ENCODE measurements at regions not wholly inside any gene's neighbourhood (a gene's known extent, or its start where the extent isn't known, plus 50 kb on each side); places are given as distances from the start of the nearest gene placed in this dataset.

- no peak for DNase-seq (ENCODE audit: low read depth in 1 of 2, low spot score in 1 of 2)
- TF ChIP-seq POLR2AphosphoS5 (IDR thresholded peaks at IDR 0.05; ENCODE audit: low read depth) (no peak), SPI1 (IDR thresholded peaks at IDR 0.05; ENCODE audit: borderline replicate concordance, low read depth) (no peak), CTCF (IDR thresholded peaks at IDR 0.05; ENCODE audit: insufficient read depth, low read length) (no peak), GABPA (IDR thresholded peaks at IDR 0.05; ENCODE audit: low read depth) (no peak), REST (IDR thresholded peaks at IDR 0.05; ENCODE audit: insufficient replicate concordance, low read depth) (no peak)
- no peaks in the 10 kb centered on the region for H3K27me3 ChIP-seq (ENCODE audit: insufficient read depth, poor library complexity, severe bottlenecking)
- no peak overlapping the region for H3K27ac ChIP-seq (replicated peaks)
- H3K4me3 ChIP-seq (replicated peaks; ENCODE audit: insufficient read depth, low read length), result no peak overlapping the region
Observed at GRCh38 chr21:35127026-35127425, 77.9 kb upstream of the RUNX1 start.

- no peak for DNase-seq (ENCODE audit: low read depth in 1 of 2, low spot score in 1 of 2)
- no peak overlapping the region for H3K4me3 ChIP-seq (replicated peaks; ENCODE audit: insufficient read depth, low read length)
- H3K27me3 ChIP-seq (ENCODE audit: insufficient read depth, poor library complexity, severe bottlenecking), result no peaks in the 10 kb centered on the region
- no peak for TF ChIP-seq SPI1 (IDR thresholded peaks at IDR 0.05; ENCODE audit: borderline replicate concordance, low read depth)
- TF ChIP-seq REST (IDR thresholded peaks at IDR 0.05; ENCODE audit: insufficient replicate concordance, low read depth), result no peak
- TF ChIP-seq CTCF (IDR thresholded peaks at IDR 0.05; ENCODE audit: insufficient read depth, low read length), result no peak
- no peak for TF ChIP-seq GABPA (IDR thresholded peaks at IDR 0.05; ENCODE audit: low read depth)
- TF ChIP-seq POLR2AphosphoS5 (IDR thresholded peaks at IDR 0.05; ENCODE audit: low read depth), result no peak
- H3K27ac ChIP-seq (replicated peaks), result no peak overlapping the region
Observed at GRCh38 chr21:35120631-35121180, 71.6 kb upstream of the RUNX1 start.

- no peak for DNase-seq (ENCODE audit: low read depth in 1 of 2, low spot score in 1 of 2)
- Histone ChIP-seq H3K4me3 (replicated peaks; ENCODE audit: insufficient read depth, low read length) (no peak overlapping the region), H3K27me3 (ENCODE audit: insufficient read depth, poor library complexity, severe bottlenecking) (no peaks in the 10 kb centered on the region), H3K27ac (replicated peaks) (no peak overlapping the region)
- TF ChIP-seq REST (IDR thresholded peaks at IDR 0.05; ENCODE audit: insufficient replicate concordance, low read depth), result no peak
- no peak for TF ChIP-seq SPI1 (IDR thresholded peaks at IDR 0.05; ENCODE audit: borderline replicate concordance, low read depth)
- no peak for TF ChIP-seq POLR2AphosphoS5 (IDR thresholded peaks at IDR 0.05; ENCODE audit: low read depth)
- no peak for TF ChIP-seq CTCF (IDR thresholded peaks at IDR 0.05; ENCODE audit: insufficient read depth, low read length)
- no peak for TF ChIP-seq GABPA (IDR thresholded peaks at IDR 0.05; ENCODE audit: low read depth)
Observed at GRCh38 chr21:35119501-35120047, 70.5 kb upstream of the RUNX1 start.

Measured in HL-60 (cell line).